NCI-H510A (cell line): ENCODE measurements at regions not wholly inside any gene's neighbourhood (a gene's known extent, or its start where the extent isn't known, plus 50 kb on each side); places are given as distances from the start of the nearest gene placed in this dataset.

Experiments used
- DNase-seq: peaks from one replicate; lab custom pipeline; 2025; lab: John Stamatoyannopoulos, UW

DNA sequence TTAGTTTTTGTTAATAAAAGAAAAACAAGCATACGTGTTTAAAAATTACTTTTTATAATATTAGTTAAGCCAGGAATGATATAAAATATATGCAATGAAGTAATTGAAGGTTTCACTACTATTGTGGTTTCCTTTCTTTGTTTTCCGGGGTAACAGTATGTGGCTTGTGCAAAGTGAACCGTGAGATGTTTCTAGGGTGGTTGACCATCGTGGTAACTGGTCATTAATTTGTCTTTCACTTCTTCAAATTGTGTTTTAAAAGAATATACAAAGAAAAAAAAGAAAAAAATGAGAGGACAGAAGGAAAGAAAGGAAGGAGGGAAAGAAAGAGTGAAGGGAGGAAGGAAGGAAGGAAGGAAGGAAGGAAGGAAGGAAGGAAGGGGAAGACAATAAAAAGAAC, 330.1 kb upstream of the CPXCR1 start:
- no peak for DNase-seq

DNA sequence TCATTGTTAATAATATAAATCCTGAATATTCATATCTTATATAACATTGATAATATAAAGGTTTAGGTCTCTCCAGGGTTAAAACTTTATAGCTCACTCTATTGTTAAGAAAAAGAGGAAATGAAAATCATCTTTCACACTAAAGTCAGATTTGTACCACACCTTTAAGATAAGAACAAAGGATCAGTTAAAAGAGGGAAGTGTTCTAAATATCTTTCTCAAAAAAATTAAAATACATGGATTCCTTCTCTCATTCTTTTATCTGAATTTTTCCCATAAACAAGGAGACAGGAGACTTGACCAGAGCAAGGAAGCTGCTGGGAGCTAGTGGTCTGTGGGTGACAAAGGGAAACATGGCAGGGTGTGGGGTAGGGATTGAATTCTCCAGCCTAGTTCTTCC, 323.0 kb upstream of the CPXCR1 start:
- no peak for DNase-seq

DNA sequence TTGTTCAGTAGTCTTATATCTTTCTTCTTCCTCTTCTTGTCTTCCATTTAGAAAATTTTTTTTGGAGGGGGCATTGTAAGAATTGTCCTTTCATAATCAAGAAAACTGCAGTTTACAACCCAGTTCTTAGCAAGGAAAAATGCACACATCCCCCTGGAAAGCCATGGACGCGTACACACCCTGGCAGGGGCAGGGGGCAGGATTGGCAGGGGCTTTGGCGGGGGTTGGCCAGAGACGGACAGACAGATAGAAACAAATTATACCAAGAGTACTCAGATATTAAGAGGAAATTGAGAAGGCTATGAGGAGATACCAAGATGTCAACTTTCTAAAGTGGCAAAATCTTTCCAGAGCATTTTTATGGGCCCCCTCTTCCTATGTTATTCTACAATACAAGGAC, 322.5 kb upstream of the CPXCR1 start:
- no peak for DNase-seq

DNA sequence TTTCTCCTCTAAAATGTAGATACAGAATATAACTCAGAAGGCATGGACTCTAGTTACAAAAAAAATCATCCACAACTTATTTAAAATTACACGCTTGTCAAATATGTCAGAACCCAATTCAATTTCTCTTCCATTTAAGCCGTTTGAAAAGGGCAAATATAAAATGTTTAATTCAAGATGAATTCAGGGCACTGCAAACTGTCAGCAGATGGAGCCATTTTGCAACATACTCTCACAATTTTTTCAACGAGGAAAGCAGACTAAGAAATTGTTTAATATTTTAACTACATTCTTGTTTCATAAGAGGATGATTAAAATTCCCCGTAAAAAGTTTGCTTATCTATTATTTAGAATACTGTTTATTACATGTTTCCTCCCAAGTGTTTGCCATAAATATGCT, 321.3 kb upstream of the CPXCR1 start:
- DNase-seq = no peak

DNA sequence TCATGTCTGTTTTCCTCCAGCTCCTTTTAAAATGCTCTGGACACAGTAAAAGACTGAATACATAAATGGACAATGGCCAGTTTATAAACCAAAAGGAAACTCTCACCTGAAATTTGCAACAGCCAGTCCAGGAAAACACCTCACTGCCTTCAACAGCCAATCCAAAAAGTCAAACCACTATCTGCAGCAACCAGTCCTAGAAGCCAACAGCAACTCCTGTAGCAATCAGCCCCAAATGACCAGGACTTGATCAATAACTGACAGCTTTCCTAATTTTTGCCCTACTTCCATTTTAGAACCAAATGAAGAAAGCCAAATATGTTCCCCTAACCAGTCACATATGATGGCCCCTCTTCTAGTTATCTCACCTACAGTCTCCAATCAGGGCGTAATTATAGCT, 309.5 kb upstream of the CPXCR1 start:
- no peak for DNase-seq

DNA sequence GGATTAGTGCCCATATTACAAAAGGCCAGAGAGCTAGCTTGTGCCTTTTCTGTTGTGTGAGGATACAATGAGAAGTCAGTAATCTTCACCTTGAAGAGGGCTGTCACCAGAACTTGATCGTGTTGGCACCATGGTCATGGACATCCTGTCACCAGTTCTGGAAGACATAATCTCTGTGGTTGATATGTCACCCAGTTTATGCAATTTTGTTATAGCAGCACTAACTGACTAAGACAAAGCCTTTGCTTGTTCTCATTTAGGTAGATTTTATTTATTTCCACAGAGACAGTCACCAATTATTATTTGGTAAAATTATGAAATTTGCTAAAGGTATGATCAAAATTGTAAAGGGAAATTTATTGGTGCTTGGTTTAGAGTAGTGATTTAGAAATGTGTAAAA, 308.8 kb upstream of the CPXCR1 start:
- no peak for DNase-seq

DNA sequence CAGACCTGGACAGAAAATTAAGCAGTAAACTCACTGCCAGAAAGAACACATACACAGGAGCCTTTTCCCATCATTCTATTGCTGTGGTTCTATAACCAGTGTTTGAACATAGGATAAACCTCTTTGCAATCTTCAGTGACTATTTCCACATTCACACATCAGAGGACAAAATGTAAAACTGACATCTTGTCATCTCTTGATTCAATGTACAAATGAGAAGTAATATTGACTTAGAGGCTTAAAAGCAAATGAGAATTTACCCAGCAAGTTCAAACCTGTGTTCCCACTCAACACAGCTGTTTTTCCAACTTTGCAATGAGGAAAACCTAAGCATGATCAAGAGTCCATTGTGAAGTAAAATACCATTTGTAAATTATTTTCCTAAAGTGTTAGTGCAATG, 307.1 kb upstream of the CPXCR1 start:
- no peak for DNase-seq
